ENCODE measurements at regions not wholly inside any gene's neighbourhood (a gene's known extent, or its start where the extent isn't known, plus 50 kb on each side); places are given as distances from the start of the nearest gene placed in this dataset.
"Not testable (repeated sequence)": the region's sequence is repeated elsewhere in the genome, so short reads cannot be mapped to it uniquely, and the experiment has no call there.

DNA sequence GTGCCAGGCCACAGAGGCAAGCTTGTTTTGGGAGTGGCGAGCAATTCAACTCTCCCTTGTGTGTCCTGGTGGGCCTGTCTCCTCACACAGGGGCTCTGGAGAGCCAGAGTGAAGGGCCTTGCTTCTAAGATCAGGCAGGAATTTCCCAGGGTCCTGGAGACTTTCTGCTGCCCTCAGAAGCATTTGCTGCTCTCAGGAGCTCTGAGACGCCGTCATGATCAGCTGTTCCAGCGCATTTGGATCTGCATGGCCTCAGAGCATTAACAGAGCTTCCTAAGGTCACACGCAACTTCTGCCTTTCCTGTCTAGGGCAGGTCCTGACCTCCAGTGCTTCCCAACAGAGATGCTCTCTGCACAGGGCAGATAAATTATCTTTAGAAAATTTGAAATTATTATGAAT, 52.2 kb upstream of the C10orf90 start:
- no peak for DNase-seq

DNA sequence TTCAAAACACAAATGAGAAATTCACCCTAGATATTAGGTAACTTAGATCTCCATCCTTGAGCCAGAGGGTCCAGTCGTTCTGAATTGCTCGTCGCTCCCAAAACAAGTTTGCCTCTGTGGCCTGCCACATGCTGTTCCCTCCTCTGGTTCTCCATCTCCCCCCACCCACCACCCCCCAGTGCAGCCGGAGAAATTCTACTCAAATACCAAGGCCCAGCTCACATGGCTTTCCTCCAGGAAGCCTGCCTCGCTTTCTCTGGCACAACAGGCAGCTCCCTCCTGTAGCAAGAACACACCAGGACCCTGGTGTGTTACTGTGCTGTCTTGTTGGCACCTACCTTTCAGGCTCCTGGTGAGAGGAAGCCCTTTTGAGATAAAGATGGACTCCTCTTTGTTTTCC, 52.7 kb upstream of the C10orf90 start:
- DNase-seq, result no peak

DNA sequence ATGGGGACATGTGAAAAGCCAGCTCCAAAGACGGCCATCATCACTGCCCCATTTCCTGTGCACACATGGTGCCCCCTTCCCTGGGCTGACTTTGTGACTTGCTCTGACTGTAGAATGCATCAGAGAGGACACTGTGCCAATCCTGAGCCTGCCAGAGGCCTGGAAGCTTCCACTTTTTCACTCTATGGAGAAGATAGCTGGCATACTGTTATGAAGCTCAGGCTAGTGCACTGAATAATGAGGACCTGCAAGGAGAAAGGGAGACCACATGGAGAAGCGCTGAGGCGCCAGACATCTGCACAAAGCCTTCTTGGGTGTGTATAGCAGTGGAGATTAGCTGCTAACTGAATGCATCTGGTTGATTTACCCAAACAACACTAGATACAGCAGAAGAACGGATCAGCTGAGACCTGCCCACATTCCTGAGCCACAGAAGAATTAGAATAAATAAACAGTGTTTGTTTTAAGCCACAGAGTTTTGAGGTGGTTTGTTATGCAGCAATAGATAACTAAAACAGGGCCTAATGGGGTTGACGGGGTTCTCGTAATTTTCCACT, 58.9 kb upstream of the C10orf90 start:
- DNase-seq, result no peak

DNA sequence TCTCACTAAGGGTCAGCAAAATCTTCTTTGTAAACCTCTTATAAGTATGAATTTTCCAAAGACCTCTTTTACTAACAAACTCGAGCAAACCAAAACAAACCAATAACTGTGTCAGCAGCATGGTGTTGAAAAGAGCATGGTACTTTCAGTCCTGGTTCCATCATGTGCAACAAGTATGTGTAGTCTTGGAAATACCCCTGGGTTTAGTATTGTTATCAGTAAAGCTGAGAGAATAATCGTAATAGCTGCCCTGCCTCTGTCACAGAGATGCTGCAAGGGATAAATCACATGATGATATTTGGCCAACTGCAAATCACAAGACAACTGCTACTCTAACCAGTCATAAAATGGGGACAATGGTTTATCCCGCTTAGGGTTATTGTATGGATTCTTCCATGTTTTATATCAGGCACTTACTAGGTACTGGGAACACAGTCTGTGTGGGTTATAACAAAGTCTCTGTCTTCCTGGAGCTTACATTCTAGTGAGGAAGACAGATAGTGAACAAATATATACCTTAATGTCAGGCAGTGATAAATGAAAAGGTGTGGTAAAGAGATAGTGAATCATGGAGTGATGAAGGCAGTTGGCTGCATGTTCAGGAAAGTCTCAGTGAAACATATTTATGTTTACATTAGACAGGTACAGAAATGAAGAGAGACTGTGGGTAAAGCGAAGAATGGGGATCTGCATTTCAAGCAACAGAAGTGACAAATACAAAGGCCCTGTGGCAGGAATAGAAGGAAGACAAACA, 60.5 kb upstream of the C10orf90 start:
- DNase-seq, result no peak

DNA sequence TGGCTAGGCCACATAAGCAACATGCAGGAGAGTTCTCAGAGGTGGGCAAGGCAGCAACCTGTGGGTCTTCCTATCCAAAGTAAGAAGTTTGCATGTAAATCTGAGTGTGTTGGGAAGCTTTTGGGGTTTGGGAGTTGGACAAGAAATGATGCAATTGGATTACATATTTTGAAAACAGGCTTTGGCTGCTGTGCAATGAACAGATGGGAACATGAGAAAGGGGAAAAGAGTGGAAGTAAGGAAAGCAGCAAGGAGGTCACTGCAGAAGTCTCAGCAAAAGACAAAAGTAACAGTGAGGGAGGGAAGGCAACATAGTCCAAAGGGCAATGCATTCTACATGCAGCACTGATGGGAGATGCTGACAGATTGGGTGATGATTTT, 61.1 kb upstream of the C10orf90 start:
- DNase-seq, result no peak

DNA sequence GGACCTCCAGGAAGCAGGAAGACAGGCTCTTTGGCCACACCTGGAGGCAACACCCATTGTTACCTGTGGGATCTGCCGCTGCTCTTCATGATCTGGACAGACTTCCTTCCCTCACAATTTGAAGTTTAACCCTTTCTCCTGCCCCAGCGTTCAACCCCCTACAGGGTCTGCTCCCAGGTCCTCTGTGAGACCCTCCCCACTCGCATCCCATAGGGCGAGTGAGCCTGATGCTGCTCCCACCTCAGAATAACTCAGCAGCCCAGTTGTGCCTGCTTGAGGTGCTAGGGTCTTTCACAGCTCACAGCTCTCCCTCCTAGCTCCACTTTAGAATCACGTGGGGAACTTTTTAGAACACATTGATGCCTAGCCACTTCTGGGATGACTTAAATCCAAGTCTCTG, 61.8 kb upstream of the C10orf90 start:
- DNase-seq, result no peak

DNA sequence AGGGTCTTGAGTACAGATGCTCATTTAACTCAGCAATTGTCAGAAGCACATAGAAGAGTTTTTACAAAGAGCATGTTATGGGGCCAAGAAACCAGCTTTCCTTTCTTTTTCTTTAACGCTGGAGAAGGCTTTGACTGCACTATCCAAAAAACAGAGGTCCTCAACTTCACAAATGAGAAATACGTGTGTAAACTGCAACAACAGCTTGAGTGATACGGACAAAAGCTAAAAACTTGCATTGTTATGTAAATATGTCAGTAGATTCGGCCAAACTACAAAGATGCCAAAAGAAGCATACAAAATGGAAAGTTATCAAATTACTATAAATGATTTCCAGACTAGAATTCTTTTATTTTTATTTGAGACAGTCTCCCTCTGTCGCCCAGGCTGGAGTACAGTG, 62.4 kb upstream of the C10orf90 start:
- no peak for DNase-seq

DNA sequence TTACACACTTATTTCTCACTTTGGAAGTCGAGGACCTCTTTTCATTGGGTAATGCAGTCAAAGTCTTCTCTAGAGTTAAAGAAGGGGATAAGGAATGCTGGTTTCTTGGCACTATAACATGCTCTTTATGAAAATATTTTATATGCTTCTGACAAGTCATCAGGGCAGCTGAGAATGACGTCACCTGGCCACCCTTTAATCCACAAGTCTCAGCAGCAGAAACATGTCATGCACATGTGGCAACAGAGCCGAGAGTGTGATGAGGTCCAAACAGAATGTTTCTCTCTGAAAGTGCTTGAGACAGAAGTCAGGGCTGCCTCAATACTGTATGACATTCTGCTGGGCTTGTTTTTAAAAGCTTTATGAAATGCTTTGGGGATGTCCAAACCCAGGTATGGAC, 63.5 kb upstream of the C10orf90 start:
- DNase-seq, result no peak

DNA sequence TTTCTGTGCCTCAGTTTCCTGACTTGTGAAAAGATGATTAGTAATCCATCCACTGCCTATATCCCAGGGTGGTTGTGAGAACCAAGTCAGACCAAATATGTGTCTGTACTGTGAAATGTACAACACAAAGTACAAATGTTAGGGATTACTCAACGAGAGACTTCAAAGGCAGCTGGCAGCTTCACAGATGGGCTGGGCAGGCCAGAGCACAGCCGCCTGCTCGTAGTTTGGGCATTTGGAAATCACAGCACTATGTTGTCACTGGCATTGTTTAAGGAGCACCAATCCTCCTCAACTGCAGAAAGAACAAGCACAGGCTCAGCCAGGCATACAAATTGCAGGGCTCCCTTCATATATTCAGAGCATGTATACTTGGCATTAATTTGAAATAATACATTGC, 64.5 kb upstream of the C10orf90 start:
- DNase-seq, result peak; percentile 11

DNA sequence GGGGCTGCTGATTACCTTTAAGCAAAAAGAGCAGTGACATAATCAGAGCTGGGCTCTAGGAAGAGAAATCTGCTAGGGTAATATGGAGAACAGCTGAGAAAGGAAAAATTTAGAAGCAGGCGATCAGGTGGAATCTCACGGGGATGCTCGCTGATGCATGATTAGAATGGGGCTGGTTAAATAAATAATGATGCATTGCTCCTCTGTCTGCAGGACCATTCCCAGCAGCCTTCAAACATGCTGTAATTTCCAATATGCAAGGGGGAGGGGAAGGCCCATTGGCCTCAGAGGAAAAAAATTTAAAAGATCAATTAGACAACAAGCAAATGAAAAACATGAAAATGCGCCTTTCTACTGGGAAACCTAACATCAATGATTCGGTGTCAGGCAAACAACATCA, 65.6 kb upstream of the C10orf90 start:
- DNase-seq, result no peak

DNA sequence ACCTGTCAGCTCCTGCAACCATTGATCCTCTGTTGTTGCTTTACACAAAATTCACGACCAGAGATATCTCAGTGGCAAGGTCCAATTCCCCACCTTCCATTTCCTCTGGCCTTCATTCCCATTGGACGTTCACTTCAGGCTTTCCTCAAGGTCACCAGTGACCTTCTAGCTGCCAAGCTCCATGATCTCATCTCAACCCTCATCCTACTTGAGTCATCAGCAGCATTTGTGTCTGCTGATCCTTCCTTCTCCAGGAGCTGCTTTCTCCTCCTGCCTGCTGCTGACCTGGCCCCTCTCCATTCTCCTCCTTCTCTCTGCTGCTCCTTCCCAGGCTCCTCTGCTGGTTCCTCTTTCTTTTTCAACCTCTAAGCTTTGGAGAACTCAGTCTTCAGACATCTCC, 66.2 kb upstream of the C10orf90 start:
- DNase-seq, result no peak

DNA sequence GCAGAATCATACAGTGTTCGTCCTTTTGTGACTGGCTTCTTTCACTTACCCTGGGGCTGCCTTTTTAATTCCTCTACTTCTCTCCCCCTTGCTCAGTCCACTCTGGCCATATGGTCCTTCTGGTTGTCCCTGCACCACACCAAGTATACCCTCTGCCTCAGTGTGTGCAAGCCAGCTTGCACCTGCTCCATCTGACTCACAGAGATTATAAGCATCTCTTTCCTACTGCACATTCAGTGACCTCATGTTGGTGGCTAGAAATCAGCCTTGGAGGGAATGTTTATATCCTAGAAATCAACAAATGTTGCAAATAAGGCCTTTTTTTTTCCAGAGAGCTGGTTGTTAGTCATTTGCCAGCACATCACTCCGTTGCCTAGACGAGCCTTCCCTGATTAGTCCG, 67.5 kb upstream of the C10orf90 start:
- DNase-seq, result no peak

DNA sequence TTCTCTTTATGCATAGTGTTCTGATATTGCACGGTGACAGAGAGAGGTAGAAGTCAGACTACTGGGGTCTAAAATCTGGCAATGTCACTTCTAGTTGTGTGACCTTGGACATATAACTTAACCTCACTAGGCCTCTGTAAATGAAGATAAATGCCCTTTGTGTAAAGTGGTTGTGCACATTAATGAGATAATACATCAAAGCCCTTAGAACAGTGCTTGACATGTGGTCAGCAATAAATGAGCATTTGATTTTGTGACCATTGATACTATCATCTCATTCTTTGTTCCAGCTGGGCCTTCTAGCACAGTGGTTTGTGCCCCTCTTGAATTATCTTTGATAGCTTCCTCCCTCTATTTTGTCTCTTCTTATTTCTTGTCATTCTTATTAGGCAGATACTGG, 74.1 kb upstream of the C10orf90 start:
- DNase-seq, result no peak

DNA sequence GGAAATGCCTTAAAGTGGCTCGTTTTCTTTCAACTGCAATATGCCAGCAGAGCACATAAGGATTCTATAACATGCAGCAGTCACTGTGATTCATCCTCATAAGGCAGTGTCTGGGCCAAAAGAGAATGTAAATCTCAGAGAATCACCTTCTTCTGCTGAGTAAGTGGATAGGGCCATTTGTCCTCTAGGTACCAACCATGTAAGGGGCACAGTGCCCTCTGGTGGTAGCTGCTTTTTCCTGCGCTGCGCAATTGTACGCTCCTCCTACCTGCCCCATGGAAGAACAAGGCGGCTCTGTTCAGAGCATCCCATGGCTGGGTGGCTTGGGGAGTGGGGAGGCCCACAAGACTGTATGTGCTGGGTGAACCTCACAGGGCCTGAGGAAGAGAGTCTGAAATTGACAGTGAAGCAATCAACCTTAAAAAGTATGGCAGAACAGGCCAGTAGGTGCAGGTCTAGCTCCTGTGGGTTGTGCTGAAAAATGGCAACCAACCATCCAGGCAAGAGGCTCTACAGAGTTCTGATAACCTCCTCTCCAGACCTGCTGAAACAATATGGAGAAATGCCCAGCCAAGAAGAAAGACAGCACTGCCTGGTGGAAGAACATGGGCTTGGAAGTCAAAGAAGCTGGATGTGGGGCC, 78.6 kb upstream of the C10orf90 start:
- DNase-seq, result peak; percentile 86

DNA sequence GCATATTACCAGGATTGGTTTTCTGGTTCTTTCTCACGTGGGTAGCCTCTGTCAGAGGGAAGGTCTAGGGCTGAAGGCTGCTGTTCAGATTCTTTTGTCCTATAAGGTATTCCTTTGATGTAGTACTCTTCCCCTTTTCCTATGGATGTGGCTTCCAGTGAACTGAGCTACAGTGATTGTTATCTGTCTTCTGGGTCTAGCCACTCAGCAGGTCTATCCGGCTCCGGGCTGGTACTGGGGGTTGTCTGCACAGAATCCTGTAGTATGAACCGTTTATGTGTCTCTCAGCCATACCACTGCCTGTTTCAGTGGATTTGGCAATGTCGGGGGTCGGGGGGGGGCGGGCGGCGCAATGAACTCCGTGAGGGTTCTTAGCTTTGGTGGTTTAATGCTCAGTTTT, 84.5 kb upstream of the C10orf90 start:
- no peak for DNase-seq

DNA sequence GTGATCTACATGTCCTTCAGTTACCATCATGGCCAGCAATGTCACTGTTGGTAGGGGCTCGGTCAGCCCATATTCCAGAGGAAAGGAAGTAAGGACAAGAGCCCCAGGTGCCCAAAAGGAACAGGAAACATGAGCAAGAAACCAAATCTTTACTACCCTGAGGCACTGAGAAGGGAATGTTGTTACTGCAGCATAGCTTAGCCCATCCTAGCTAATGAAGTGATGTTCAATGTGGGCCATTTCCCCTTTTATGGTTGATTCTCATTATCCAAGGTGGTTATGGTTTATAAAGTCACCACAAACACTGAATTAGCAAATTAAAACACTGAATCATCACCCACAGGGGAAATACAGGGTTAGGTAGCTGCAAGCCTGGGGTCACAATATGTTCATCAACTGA, 88.4 kb upstream of the C10orf90 start:
- no peak for DNase-seq

DNA sequence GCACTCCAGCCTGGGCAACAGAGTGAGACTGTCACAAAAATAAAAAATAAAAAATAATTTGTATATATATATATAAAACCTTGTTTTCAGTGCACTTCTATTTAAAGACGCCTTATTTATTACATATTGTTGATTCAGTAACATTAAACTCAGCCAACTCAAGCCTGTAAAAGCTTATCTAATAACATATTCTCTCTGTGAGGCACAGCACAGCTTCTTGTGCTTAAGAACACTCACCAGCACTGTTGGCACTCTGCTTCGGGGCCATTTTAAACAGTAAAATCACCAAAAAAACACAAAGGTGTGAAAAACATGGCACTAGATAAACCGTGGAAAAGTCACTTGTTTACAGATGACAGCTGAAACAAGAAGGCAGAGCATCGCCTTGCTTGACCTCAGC, 89.0 kb upstream of the C10orf90 start:
- DNase-seq, result no peak

DNA sequence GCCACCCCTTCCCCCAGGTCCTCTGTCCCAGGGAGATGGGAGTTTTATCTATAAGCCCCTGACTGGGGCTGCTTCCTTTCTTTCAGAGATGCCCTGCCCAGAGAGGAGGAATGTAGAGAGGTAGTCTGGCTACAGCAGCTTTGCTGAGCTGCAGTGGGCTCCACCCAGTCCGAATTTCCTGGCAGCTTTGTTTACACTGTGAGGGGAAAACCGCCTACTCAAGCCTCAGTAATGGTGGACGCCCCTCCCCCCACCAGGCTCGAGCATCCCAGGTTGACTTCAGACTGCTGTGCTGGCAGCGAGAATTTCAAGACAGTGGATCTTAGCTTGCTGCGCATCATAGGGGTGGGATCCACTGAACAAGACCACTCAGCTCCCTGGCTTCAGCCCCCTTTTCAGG, 96.2 kb upstream of the C10orf90 start:
- not testable (repeated sequence) for DNase-seq

DNA sequence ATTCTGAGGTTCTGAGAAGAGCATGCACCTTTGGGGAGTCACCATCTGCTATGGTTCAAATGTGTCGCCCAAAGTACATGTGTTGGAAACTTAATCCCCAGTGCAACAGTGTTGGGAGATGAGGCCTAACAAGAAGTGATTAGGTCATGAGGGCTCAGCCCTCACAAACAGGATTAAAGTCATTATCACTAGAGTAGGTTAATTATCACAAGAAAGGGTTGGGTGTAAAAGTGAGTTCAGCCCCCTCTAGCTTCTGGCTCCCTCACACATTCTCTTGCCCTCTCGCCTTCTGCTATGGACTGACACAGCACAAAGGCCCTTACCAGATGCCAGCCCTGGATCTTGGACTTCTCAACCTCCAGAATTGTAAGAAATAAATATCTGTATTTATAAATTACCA, 100.3 kb upstream of the C10orf90 start:
- DNase-seq, result no peak

DNA sequence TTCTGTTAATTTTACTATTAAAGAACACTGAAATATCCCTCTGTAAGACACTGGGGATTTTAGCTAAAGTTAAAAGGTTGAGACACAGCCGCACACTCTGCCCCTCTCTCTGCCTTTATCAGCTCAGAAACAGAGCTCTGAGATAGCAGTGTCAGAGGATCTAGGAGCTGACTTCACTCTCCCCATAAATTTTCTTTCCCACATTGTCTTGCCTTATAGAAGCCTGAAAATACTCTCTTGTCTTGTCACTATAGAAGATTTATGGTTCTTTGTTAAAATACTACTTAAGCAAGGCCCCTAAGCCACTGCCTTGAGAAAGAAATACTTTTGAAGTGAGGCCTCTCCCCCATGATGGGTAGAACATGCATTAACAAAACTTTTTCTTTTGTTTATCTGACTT, 105.7 kb upstream of the C10orf90 start:
- no peak for DNase-seq

DNA sequence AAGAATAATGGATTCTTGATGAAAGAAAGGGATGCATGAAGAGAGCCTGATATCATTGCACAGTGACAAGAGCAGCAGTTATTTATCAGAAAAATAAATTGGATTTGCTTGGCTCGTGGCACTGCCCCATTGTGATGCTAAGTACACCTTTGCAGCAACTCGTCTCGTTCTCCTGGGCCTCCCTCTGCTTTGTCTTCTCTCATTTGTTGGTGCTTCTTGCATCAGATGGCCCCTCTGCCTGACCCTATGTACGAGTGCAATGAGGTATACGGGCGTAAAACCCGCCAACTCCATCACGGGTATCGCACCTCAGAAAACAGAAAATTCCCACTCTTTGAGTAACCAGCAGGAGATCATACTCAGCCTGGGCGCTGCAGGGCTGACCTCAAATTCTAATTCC, 107.2 kb upstream of the C10orf90 start:
- DNase-seq, result no peak

DNA sequence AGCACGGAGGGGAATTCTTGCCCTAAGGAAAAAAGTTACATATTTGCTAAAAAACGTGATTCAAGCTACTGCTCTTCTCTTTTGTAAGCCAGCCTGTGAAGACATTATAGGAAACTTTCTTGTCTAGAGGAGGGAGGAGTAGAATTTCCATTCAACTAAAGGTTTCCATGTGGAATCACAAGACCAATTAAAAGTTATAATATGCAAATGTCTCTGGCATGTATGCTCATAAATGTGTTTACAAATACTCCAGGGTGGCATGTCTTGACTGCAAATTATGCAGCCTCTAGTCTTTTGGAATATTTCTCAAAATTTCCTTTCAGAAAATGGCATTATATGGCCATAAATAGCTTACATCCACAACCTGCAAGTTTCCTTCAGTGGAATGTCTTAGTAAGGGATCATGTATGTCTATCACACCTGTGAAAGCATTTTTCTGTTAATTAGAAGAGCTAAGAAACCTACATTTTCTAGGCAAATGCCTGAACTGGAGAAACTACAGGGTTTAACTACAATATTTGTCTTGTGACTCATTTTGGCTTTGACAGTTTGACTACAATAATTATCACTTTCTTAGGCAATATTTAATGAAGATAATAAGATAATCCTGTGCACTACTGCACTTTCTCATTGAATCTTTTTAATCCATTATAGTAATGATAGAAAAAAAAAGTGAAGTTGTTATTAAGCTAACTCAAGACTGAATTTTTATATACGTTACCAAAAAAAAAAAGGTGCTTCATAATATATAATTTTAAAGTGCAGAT, 111.1 kb upstream of the C10orf90 start:
- DNase-seq, result no peak

DNA sequence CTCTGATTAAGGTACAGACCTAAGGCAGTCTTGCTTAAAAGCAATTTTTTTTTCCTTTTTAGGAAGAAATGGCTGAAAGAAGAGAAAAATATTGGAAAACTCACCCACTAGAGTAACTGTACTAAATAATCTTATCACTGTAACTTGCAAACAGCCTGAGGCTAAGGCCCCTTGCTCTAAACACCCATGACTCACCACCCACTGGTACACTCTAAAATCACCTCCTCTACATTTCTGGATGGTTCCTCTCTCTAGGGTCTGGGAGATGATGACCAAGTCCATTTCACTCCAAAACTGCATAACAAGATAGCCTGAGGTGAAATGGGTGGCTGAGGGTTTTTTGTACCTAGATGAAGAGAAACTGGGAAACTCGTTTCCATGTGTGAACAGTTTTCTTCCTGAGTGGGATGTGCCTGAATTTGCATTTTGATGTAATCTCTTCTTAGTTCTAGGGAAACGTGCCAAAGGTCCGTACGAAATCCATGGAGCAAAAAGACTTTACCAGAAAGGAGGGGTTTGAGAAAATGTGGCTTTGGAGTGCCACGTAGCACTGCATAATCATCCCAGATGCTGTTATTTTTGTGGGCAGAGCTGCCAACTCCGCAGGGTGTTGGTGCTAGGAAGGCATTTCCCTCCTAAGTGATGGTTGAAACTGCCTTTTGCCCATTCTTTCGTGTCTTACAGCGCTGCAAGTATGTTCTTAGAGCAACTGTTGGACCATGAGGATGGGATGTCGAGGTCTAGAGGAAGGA, 113.5 kb upstream of the C10orf90 start:
- no peak for DNase-seq
